NK-92 (cell line): ENCODE measurements at regions not wholly inside any gene's neighbourhood (a gene's known extent, or its start where the extent isn't known, plus 50 kb on each side); places are given as distances from the start of the nearest gene placed in this dataset.

Source experiments
- DNase-seq: peaks from one replicate; lab custom pipeline; 2025; ENCODE audit not compliant: unreplicated experiment; lab: John Stamatoyannopoulos, UW

- DNase-seq: no peak
Observed at GRCh38 chr10:91127341-91128082, 93.0 kb upstream of the PCGF5 start.

- DNase-seq: no peak
Observed at GRCh38 chr10:91135113-91135512, 85.3 kb upstream of the PCGF5 start.

DNA sequence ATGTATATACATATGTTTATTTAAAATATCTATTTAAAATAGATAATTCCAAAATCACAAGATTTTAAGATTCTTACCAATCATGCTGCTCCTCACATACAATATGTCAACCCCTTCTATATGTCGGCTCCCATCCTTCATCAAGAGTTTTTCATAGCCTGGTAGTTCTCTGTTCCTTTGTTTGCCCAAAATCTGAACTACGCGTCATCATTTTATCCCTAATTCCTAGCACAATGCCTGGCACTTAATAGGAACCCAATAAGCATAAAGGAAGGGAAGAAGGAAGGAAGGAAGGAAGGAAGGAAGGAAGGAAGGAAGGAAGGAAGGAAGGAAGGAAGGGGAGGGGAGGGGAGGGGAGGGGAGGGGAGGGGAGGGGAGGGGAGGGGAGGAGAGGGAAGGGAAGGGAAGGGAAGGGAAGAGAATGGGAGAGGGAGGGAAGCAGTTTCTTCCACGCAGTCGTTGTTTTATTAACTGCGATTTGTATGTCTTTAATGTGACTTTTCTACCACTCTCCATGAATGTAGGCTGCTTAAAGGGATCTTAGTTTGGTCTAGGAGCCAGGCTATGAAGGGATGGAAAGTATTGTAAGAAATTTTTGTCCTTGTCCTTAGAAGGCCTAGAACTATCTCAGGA is 83.3 kb upstream of the PCGF5 start:
- no peak for DNase-seq

DNA sequence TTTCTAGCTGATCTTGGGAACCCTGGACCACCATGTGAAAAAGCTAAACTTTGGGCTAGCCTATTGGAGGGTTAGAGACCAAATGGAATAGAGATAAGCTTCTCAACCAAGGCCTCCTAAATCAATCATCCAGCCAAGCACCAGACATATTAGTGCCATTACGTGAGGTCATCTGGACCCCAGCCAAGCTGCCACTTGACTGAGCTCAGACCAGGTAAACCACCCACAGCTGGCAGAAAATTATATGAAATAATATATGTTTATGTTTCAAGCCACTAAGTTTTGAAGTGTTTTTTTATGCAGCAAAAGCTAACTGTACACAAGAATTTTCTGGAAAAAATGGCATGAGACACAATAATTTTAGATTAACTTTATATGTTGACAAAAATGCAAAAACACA is 82.6 kb upstream of the PCGF5 start:
- DNase-seq: no peak

GRCh38 chr10:91140995-91141549 is 79.4 kb upstream of the PCGF5 start:
- no peak for DNase-seq

DNA sequence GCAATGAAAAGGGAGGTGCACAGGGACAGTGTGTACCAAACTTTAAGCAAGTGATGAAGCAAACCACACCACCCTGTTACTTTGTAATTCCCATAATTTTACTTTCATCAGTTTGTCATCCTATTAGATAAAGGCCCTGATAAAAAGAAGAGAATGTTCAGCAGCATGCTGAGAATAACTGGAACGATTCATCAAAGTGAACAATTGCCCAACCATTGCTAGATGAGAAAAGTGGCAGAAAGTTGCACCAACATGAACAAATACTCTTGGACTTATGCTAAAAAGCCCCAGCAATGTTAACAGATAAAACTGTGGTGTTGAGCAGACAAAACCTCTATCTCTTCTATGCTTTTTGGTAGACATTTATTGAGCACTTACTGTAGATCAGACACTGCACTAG is 75.5 kb upstream of the PCGF5 start:
- DNase-seq: no peak

DNA sequence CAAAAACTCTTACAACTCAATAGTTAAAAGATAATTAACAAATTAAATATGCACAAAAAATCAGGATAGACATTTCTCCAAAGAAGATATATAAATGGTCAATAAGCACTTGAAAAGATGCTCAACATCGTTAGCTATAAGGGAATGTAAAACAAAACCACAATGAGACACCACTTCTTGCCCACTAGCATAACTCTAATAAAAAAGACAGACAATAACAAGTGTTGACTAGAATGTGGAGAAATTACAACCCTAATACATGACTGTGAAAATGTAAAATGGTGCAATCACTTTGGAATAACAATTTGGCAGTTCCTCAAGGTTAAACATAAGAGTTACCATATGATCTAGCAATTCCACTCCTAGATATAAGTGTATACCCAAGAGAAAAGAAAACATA is 74.3 kb upstream of the PCGF5 start:
- DNase-seq: no peak

GRCh38 chr10:91149550-91149949 is 70.9 kb upstream of the PCGF5 start:
- DNase-seq: no peak

GRCh38 chr10:91150631-91151030 is 69.8 kb upstream of the PCGF5 start:
- DNase-seq: no peak

GRCh38 chr10:91153508-91153907 is 67.0 kb upstream of the PCGF5 start:
- DNase-seq: no peak

GRCh38 chr10:91154842-91155241 is 65.6 kb upstream of the PCGF5 start:
- DNase-seq: no peak

- DNase-seq: no peak
Observed at GRCh38 chr10:91156196-91156595, 64.3 kb upstream of the PCGF5 start.

GRCh38 chr10:91159254-91159783 is 61.1 kb upstream of the PCGF5 start:
- DNase-seq: no peak

DNA sequence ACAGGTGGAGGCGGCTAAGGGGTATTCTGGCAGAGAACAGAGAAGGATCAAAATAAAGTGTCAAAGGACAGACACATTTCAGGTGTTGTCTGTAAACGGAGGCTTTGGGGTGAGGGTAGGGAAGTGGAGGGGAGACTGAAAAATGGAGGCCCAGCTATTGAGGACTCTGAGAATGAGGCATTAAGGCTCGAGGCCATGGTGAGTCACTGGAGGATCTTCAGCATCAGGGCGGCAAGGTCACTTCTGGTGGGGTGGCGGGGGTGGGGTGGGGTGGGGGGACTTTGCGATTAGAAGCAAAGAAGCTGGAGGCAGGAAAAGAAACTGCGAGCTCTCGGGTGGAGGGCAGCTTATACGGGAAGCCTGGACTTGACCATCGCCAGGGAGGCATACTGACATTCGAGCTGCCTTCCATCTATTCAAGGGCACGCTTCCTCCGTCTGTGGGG is 58.4 kb upstream of the PCGF5 start:
- no peak for DNase-seq

- no peak for DNase-seq
Observed at GRCh38 chr10:91162495-91163268, 57.8 kb upstream of the PCGF5 start.

DNA sequence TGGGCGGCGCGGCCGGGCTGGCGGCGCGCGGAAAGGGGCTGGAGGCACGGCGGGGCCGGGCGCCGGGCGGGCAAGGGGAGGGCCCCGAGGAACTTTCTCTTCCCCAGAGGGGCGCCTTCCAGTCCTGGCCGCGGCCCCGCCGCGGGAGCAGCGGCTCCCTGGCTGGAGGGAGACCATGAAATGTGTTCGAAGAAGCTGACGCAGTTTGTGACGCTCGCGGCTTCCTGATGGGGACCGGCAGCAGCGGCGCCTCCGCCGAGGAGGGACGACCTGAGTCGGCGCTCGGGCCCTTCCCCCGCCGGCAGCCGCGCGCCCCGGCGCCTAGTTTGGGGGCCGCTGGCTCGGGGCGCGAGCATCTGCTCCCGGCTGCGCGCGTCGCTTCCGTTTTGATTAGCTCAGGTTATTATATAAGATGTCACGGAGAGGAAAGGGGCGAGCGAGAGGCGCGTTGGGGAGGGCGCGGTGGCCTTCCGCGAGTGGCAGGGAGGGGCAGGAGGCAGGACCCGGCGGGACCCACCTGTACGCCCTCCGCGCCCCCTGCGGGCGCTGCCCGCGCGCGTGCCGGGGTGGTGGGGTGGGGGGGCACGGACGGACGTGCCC is 57.1 kb upstream of the PCGF5 start:
- DNase-seq: peak; percentile 15

DNA sequence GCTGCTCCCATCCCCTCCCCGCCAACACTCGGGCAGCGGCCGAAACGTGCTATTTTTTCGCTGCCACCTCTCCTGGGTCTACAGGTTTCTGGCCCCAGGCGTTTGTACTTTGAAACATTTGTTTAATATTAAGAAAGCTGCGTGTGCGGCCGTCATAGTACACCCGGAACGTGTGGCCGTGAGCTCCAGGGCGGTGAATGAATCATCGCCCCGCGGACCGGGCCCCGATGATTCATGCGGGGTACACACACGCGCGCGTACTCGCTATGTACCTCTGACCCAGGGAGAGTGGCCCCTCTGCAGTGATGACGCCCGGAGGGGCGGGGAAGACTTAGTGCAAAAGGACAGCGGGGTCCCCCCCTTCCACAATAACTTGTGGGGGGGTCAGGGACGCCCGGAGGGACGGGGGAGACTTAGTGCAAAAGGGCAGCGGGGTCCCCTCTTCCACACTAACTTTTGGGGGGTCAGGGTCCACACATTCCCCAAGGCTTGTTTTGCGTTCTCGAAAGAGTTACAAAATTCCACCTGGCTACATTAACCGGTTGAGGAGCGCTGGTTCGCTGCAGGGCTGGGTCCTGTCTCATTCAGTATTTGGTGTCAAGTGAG is 56.5 kb upstream of the PCGF5 start:
- DNase-seq: no peak

GRCh38 chr10:91164520-91165065 is 55.9 kb upstream of the PCGF5 start:
- no peak for DNase-seq

GRCh38 chr10:91167406-91167805 is 53.1 kb upstream of the PCGF5 start:
- no peak for DNase-seq

DNA sequence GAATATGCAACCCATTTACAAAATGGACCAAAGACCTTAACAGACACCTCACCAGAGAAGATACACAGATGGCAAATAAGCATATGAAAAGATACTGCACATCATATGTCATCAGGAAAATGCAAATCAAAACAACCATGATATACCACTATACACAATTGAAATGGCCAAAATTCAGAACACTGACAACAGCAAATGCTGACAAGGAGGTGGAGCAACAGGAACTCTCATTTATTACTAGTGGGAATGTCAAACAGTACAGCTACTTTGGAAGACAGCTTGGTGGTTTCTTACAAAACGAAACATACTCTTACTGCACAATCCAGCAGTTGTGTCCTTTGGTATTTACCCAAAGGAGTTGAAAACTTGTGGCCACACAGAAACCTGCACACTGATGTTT is 50.0 kb upstream of the PCGF5 start:
- DNase-seq: no peak
